ENCODE measurements at regions not wholly inside any gene's neighbourhood (a gene's known extent, or its start where the extent isn't known, plus 50 kb on each side); places are given as distances from the start of the nearest gene placed in this dataset.

GRCh38 chr10:53597835-53598251 lies 825.3 kb upstream of the MBL2 start:
- Histone ChIP-seq H3K36me3 (replicated peaks in 1 of 2; ENCODE audit: insufficient read depth in 1 of 2, low read depth in 2 of 2) (no peaks in the 10 kb centered on the region), H3K27me3 (no peaks in the 10 kb centered on the region), H3K27ac (no peak overlapping the region), H3K9me3 (no peaks in the 10 kb centered on the region), H3K4me1 (no peaks in the 10 kb centered on the region), H3K4me3 (no peak overlapping the region)
- DNase-seq (no peak), ATAC-seq (no peak)
- intact Hi-C loops (cut with DNase I) = no loop called here
- TF ChIP-seq CTCF (IDR thresholded peaks at IDR 0.05) = no peak
- no peak for TF ChIP-seq POLR2A (IDR thresholded peaks at IDR 0.05)
- WGBS, 2 donors = 64 to 74% methylated on average over 2 of the region's 2 CpGs

- no peaks in the 10 kb centered on the region for H3K27me3 ChIP-seq
- H3K4me1 ChIP-seq = no peaks in the 10 kb centered on the region
- no peak for DNase-seq
- no peak overlapping the region for H3K4me3 ChIP-seq
- TF ChIP-seq CTCF (IDR thresholded peaks at IDR 0.05) (no peak), POLR2A (IDR thresholded peaks at IDR 0.05) (no peak)
- H3K27ac ChIP-seq = no peak overlapping the region
- 89 to 95% methylated on average over 2 of the region's 2 CpGs for WGBS, 2 donors
- no peaks in the 10 kb centered on the region for H3K9me3 ChIP-seq
- intact Hi-C loops (cut with DNase I) = no loop called here
- no peak for ATAC-seq
- H3K36me3 ChIP-seq (replicated peaks in 1 of 2; ENCODE audit: insufficient read depth in 1 of 2, low read depth in 2 of 2) = no peaks in the 10 kb centered on the region
Observed at GRCh38 chr10:53580465-53580864, 807.9 kb upstream of the MBL2 start.

- no peak overlapping the region for H3K4me3 ChIP-seq
- H3K27ac ChIP-seq = no peak overlapping the region
- no peaks in the 10 kb centered on the region for H3K9me3 ChIP-seq
- ATAC-seq = no peak
- TF ChIP-seq CTCF (IDR thresholded peaks at IDR 0.05) = no peak
- no peak for TF ChIP-seq POLR2A (IDR thresholded peaks at IDR 0.05)
- intact Hi-C loops (cut with DNase I) = no loop called here
- no peaks in the 10 kb centered on the region for H3K27me3 ChIP-seq
- DNase-seq = no peak
- 42 to 71% methylated on average over 1 of the region's 1 CpG for WGBS, 2 donors
- no peaks in the 10 kb centered on the region for H3K36me3 ChIP-seq (replicated peaks in 1 of 2; ENCODE audit: insufficient read depth in 1 of 2, low read depth in 2 of 2)
- H3K4me1 ChIP-seq = no peaks in the 10 kb centered on the region
Observed at GRCh38 chr10:53579773-53580172, 807.2 kb upstream of the MBL2 start.

- intact Hi-C loops (cut with DNase I) = no loop called here
- Histone ChIP-seq H3K27ac (no peak overlapping the region), H3K4me1 (no peaks in the 10 kb centered on the region), H3K4me3 (no peak overlapping the region), H3K27me3 (no peaks in the 10 kb centered on the region), H3K9me3 (no peaks in the 10 kb centered on the region), H3K36me3 (replicated peaks in 1 of 2; ENCODE audit: insufficient read depth in 1 of 2, low read depth in 2 of 2) (no peaks in the 10 kb centered on the region)
- TF ChIP-seq CTCF (IDR thresholded peaks at IDR 0.05) = no peak
- TF ChIP-seq POLR2A (IDR thresholded peaks at IDR 0.05) = no peak
- WGBS, 2 donors = 68 to 74% methylated on average over 3 of the region's 3 CpGs
- no peak for DNase-seq
- ATAC-seq = no peak
Observed at GRCh38 chr10:53574024-53574423, 801.4 kb upstream of the MBL2 start.

- Histone ChIP-seq H3K27ac (no peak overlapping the region), H3K36me3 (replicated peaks in 1 of 2; ENCODE audit: insufficient read depth in 1 of 2, low read depth in 2 of 2) (no peaks in the 10 kb centered on the region), H3K27me3 (no peaks in the 10 kb centered on the region), H3K4me3 (no peak overlapping the region), H3K9me3 (no peaks in the 10 kb centered on the region), H3K4me1 (no peaks in the 10 kb centered on the region)
- no peak for ATAC-seq
- intact Hi-C loops (cut with DNase I) = no loop called here
- TF ChIP-seq CTCF (IDR thresholded peaks at IDR 0.05) (no peak), POLR2A (IDR thresholded peaks at IDR 0.05) (no peak)
- DNase-seq = no peak
Observed at GRCh38 chr10:53573498-53573897, 800.9 kb upstream of the MBL2 start.
